SH-SY5Y (cell line): ENCODE measurements at regions not wholly inside any gene's neighbourhood (a gene's known extent, or its start where the extent isn't known, plus 50 kb on each side); places are given as distances from the start of the nearest gene placed in this dataset.

ENCODE experiments used
- GATA2 ChIP-seq: IDR thresholded peaks from 2 replicates; pipeline ENCODE4 v1.6.1; 2011; ENCODE audit warnings: mild to moderate bottlenecking, low read depth, low read length
- GATA3 ChIP-seq: IDR thresholded peaks from 2 replicates; pipeline ENCODE4 v1.6.1; 2011; ENCODE audit warnings: low read depth, mild to moderate bottlenecking, low read length, moderate library complexity

- TF ChIP-seq GATA3 (no peak), GATA2 (no peak)
Measured at GRCh38 chr10:114735946-114736345, 77.9 kb upstream of the ABLIM1 start.
